Forelimb muscle (tissue), 1 donor: ENCODE measurements at regions not wholly inside any gene's neighbourhood (a gene's known extent, or its start where the extent isn't known, plus 50 kb on each side); places are given as distances from the start of the nearest gene placed in this dataset.
"Not testable (repeated sequence)": the region's sequence is repeated elsewhere in the genome, so short reads cannot be mapped to it uniquely, and the experiment has no call there.

Experiments
- DNase-seq: peaks from one replicate; pipeline ENCODE4 v3.0.0-alpha.2; 2013; ENCODE audit warnings: low read depth

DNA sequence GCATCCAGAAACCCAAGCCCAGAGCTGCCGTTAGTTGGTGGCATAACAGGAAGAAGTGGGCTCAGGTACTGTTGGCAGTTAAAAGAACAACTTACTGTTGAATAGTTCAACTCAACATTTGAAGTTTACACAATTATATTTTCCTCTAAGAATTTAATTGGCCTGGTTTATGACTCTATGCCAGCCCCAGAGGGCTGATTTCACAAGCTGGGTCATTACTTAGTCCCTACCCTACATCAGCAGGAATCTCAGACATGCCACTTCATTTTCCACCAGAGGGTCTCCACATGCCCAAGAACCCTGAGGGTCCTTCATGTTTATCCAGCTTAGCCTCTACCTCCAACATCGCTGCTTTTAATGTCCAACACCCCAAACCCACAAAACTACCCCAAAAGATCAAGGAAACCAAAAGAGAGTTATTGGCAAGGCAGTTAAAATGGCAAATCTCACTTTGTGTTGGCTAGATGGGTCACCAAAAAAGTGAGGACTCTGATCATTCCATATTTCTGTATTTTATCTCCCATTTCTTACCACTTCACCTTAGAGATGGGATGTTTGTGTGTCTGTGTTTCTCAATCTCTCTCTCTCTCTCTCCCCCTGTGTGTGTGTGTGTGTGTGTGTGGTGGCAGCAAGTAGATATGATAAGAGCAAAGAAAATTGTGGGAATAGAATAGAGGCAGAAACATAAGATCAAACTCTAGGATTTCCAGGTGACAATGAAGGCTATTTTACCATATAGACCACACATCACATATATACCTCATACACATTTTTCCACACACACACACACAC, 112.5 kb upstream of the TBX18 start:
- DNase-seq = no peak

DNA sequence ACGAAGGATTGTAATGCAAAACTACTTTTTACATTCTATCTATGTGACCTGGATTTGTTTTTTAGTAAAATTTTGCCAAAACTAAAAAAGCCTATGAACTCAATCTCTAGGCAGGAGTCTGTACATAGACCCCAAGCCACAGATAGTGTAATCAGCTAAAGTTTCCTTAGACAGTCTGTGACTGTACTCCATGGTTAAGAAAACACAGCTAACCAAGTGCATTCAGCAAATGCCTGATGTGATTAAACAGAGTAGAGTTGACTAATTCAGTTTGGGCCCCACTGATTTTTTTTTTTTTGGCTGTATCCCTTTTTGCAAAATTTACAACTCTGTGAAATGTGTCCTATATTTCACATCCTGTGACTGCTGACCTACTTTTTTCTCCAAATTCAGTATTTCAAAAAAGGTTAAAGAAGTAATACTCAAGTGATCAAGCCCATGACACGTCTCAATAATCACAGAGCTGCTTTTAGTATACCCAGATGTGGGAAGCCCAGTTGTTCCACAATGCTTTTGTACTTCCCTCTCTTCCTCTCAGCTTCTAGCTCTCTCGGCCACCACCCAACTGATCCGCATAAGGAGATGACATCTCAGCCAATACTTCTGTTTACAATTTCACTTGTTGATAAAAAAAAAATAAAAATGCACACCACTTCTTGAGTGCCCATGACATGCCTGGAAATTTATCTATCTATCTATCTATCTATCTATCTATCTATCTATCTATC, 108.8 kb upstream of the TBX18 start:
- no peak for DNase-seq

DNA sequence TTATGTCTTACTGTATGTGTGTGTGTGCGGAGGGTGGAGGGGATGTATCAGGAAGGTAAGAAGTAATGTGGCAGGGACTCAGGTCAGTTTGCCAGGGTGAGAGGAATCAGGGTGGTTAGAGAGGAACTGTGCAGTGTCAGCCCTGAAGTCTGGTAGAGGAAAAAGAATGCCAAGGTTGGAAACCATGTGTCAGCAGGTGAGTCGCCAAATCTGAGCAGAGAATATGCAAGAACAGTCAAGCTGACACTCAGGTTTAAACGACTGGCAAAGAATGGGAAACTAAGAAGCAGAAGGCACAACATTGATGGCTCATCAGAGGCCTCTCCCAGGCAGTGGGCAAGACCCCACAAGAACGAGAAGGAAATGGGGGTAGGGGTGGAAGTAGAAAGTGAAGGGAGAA, 107.5 kb upstream of the TBX18 start:
- no peak for DNase-seq

DNA sequence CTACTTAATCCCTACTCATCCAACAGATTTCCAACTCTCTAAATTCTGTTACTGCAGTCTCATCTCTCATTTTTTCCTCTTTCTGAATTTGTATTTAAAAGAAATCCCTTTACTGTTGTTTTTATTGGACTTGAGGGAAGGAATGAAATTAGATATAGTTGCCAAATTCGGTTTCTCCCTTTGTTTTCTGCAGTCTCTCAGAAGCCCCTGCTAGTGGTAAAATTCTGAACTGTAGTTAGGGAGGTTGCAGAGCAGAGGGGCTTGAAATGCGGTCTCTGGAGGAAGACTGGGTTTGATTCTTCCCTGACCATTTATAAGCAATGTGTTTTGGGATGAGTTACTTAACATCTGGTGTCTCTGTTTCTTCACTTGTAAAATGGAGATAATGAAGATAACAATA, 106.3 kb upstream of the TBX18 start:
- DNase-seq = no peak

DNA sequence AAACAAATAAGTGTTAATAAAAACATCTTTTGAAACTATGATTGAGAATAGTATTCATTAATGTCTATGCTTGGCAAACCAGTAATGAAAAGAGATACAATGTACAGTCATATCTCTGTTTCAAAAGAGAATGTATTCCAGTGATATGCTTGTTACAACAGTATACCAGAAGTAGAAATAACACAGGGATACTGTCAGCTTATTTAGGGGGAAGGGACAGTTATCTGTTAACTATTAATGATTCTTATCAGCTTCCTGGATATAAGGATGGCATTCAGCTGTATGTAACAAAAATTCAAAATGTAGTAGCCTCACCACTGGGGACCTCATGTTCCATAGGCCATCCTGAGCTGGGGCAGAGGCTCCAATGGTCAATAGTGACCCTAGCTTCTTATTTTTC, 103.8 kb upstream of the TBX18 start:
- no peak for DNase-seq

DNA sequence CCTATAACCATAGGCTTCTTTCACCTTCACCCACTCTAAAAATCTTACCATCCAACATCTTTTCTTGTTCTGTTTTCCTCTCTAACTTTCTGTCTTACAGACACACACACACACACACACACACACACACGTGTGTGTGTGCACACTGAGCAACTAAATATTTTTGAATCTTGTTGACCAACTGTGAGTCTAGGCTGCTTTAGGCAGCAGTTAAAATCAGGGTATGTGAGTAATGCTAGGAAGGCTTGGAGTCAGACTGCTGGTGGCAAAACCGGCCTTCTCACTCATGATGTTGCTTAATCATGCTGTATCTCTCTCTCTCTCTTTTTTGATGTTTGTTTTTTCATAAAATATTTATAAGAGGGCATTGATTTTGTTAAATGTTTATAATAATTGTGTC, 103.1 kb upstream of the TBX18 start:
- DNase-seq = no peak

DNA sequence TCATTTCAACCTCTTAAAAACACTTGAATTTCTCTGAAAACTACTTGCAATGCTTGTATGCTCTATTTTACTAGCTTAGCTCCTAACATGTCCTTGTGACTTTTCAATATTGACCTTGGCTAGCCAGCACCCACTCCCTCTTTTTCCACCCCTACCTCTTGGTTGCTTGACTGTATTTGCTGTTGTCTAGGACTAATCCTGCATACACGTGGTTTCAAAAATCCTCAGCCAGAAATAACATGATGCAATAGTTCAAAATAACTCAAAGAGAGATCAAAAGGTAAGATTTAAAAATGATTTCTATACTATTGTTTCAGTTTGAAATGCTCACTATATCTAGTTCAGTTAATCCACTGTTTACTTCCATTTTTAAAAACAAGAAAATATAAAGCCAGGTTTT, 102.3 kb upstream of the TBX18 start:
- no peak for DNase-seq

DNA sequence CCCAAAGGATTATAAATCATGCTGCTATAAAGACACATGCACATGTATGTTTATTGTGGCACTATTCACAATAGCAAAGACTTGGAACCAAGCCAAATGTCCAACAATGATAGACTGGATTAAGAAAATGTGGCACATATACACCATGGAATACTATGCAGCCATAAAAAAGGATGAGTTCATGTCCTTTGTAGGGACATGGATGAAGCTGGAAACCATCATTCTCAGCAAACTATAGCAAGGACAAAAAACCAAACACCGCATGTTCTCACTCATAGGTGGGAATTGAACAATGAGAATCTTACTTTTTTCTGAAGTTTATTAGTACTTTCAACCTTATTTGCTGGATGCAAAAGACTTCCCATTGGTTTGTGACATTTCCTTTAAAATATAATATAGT, 101.0 kb upstream of the TBX18 start:
- not testable (repeated sequence) for DNase-seq

DNA sequence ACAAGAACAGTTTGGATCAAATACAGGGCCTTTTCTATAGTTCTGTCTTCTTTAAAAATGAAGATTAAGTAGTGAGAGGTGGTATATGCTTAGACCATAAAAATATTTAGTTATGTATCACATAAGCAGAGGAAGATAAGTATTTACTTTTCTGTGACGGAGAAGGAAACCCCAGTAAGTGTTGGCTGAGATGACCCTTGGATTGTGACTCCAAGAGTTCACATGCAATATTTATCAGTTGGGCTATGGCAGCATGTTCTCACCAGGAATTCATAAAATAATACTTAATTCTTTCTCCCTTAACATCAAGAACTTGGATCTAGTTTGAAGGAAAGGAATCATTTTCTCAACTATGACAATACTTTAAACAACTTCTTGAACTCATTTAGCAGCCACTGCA, 98.4 kb upstream of the TBX18 start:
- DNase-seq = no peak

DNA sequence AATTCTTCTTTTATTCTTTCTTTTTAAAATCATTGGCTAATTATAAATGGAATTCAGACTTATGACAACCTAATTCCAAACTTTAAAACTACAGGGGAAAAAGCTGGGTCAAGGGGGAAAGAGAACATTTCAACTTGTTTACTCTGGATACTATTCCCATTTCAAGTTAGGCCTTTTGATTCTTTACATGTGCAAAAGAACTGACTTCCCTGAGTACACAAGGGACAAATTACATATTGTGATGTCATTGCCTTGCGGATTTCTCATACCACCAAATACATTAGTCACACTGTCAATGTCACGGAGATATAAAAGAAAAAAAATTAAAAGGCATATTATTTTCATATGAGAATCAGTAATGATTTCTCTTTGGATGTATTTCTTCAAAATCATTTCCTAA, 96.5 kb upstream of the TBX18 start:
- no peak for DNase-seq

DNA sequence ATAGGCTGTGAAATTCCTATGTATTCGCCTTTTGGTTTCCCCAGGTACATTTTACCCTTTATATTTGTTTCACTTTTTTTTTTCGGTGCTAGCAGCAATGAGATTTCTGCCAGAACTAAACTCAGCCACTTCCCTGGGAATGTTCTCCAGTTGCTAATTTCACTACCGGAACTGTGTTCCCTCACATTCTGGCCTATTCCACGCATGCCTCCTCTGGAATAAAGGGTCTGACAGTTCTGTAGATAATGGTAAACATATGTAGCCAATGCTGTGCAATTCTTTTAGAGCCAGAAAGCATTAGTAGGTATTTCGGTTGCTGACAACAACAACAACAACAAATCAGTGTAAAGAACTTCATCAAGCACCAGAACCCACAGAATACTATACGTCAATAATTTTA, 96.1 kb upstream of the TBX18 start:
- no peak for DNase-seq

DNA sequence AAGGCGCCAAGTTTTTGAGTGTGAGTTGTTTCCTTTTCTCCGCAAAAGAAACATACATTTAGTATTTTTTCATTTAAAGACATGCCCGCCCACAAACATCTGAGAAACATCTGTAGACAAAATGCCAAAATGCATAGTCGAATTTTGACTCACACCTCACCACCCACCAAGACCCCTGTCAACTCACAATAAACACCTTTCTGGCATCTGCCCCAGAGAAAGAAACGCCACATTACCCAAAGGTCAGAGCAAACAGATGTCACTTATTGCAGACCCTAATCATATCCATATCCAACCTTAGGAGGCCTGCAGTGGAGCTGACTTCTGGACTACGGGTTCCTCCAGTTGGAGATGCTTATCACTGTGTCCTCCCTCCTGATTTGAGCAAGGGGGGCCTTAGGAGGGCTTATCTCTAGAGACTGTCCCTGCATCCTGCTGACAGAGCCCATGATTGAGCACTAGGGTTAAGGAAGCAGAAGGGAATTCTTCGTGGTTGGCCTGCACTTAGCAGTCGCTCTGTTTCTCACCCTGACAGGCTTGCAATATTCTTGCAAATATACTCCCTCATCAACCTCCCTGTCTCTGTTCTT, 90.5 kb upstream of the TBX18 start:
- no peak for DNase-seq

DNA sequence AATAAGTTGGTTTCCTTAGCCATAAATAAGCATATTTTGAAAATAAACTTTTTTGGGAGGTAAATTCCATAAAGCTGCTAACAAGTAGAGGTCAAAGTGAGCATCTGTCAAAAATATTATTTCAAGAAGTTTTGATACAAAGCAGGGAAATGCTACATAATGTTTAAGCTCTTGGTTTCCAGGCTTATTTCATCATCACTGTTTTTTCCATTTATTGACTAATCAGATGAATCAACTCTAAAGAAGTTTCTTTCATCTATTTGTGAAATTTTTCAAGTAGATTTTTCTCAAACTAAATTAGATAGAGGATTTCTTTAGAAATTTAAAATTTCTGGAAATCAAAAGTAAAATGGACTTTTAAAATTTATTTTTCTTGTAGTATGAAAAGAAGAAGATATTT, 89.5 kb upstream of the TBX18 start:
- DNase-seq = no peak

DNA sequence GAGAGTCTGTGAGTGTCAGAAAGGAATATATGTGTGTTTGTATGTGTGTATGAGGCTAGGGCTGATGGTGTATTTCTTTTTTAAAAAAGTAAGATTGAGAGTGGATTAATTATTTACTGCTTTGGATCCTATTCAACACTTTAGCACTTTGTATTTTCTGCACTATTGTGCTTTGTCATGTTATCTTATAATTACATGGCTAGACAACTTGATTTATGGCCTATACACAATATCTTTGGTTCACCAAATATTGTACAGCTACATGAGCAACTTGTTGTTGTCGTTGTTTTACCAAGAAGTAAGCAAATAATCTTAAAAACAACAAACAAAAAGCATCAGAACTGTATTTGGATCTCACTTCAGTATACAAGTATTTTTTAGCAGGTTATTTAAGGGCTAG, 84.6 kb upstream of the TBX18 start:
- DNase-seq = no peak

DNA sequence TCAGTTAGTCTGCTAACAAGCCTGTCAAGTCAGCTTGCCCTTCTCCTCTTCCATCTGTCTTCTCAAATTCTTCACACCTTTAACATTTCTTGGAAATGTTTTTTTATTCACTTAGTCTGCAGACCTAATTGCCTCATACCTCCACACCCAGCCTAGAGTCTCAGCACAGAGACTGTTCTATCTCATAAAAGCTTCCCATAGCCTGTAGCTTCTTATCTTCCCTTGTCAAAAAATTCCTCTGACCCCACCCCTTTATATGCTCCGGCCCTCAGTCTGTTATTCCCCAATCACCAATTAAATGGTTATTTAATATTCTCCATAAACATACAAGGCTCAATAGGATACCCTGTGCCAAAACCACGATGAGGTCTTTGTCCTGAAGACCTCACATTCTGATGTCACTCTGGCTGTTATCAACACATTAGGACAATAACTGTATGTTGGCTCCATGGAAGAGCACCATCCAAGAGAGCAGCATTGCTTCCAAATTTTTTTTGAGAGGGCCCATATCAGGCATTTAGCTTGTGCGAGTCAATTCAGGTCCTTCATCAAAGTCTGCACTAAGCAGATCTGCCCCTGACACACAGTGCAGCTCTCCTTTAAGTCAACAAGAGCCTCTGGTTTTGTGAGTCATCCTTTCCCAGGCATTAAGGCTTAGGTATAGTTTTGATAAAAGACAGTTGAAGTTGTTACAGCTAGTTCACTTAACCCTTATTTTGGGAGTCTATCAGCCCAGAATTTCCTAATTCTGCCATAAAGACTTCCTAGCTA, 83.2 kb upstream of the TBX18 start:
- DNase-seq = no peak

DNA sequence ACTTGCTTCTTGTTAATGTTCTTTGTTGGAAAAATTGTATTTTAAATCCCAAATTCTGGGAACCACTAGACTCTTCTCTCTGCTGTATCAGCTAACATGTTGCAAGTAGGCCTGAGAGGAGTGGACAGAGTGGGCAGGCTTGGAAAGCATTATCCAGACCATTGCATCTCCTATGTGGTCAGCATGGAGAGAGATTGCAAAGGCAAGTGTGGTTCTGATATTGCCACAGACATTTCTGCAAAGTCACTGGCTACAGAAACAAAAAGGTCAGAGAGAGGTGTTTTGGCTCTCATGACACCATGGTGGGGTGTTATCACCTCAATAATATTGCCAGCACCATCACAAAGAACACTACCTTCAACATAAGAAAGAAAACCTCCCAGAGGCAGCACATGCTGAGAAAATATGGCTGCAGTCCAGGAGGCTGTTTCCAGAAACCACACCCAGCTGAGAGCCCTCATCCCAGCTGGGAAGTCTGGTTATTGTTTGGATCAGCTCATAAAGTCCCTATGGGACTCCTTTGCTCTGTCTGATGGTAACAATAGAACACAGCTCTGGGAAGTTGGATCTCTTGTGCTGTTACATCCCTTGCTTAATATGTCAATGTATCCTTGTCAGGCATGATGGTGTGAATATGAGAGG, 78.2 kb upstream of the TBX18 start:
- no peak for DNase-seq

DNA sequence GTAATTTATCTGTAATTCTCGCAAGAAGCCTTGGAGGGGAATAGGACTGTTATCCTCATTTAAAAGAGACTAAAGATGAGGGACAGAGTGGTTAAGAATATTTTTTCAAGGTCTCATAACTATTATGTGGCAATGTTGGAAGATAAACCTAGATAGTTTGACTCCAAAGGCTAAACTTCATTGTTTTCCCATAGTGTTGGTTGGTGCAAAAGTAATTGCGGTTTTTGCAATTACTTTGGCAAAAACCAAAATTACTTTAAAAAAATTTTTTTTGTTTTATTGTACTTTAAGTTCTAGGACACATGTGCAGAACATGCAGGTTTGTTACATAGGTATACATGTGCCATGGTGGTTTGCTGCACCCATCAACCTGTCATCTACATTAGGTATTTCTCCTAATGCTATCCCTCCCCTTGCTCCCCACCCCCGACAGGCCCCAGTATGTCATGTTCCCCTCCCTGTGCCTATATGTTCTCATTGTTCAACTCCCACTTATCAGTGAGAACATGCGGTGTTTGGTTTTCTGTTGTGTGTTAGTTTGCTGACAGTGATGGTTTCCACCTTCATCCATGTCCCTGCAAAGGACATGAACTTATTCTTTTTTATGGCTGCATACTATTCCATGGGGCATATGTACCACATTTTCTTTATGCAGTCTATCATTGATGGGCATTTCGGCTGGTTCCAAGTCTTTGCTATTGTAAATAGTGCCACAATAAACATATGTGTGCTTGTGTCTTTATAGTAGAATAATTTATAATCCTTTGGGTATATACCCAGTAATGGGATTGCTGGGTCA, 72.9 kb upstream of the TBX18 start:
- not testable (repeated sequence) for DNase-seq

DNA sequence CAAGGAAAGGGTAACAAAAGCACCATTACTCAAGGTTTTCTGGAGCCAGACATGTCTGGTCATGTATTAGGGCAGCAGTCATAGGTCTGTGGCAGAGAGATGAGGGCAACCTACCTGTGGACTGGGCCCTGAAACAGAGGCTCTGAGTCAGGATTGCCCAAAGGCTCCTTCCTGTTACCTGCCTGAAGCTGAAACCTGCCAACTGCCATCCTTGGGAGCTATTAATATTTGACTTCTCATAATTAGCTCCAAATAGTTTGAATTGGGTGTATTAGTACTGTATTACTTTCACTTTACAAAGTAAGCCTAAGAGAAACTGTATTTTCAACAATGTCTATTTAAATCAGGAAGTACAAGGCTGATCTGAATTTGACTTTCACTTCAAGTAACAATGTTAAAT, 72.0 kb upstream of the TBX18 start:
- DNase-seq = no peak

DNA sequence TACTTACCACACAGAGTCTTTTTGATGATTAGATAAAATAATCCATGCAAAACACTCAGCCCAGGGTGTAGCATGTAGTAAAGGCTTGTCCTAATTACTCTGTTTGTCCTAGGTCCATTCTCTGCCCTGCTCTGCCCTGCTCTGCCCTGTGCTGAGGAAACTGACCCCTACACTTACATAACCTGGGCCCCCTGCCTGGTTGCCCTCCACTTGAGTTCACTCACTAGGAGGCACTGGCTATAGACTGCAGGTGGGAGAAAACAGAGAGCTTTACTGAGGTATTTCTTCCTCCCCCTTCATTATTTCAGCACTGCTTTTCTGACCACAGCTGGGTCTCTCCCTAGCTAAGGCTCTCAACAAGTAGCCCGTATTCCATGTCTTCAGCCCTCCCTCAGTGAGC, 70.9 kb upstream of the TBX18 start:
- no peak for DNase-seq

DNA sequence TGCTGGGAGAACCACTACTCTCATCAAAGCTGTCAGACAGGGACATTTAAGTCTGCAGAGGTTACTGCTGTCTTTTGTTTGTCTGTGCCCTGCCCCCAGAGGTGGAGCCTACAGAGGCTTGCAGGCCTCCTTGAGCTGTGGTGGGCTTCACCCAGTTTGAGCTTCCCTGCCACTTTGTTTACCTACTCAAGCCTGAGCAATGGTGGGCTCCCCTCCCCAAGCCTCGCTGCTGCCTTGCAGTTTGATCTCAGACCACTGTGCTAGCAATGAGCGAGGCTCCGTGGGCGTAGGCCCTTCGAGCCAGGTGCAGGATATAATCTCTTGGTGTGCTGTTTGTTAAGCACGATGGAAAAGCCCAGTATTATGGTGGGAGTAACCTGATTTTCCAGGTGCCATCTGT, 67.5 kb upstream of the TBX18 start:
- not testable (repeated sequence) for DNase-seq

DNA sequence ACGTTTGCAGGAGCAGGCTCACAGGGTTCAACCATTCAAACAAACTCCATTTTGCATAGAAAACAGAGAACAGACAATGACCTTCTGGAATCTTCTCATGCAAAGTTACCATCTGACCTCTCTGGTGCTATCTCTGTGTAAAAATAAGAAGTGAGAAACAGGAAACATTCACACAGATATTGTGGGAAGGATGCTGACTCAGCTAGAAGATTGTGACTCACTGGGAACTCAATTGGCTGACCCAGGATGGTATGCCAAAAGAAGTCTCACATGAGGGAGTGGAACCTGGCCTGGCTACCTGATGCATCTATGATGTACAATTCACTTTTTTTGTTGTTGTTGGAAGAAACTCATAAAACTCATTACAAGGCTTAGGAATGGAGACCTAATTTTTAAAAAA, 61.1 kb upstream of the TBX18 start:
- DNase-seq = no peak
